ENCODE measurements at regions not wholly inside any gene's neighbourhood (a gene's known extent, or its start where the extent isn't known, plus 50 kb on each side); places are given as distances from the start of the nearest gene placed in this dataset.

DNA sequence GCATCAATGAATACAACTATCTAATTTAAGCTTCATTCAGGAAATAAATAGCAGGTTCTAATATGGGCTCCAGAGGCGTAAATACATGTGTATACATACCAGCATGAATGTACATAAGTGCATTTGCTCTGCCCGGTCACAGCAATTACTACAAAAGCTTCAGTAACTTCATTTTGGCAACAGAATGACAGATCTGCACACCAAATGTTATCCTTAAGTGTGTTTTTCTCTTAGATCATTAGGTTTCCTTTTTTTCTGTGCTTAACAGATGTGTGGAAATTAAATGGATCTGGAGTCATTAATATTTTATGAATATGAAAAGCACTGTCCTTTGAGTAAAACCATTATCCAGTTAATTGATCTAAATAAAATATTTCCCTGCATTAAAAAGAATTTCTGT lies 159.0 kb upstream of the MEOX2 start:
- Histone ChIP-seq H3K4me3 (no peak overlapping the region), H3K9me2 (ENCODE audit: insufficient read depth) (peaks cover 4% of the 10 kb centered on the region; the same call in 1 of the 2 replicates), H3K36me3 (ENCODE audit: insufficient read depth) (no peaks in the 10 kb centered on the region), H3K4me1 (ENCODE audit: insufficient read depth) (no peaks in the 10 kb centered on the region), H4K20me1 (replicated peaks; ENCODE audit: insufficient read depth) (no peaks in the 10 kb centered on the region), H3K79me2 (replicated peaks; ENCODE audit: insufficient read depth) (no peaks in the 10 kb centered on the region), H3K4me2 (no peak overlapping the region), H2AFZ (no peak overlapping the region), H3K27me3 (ENCODE audit: insufficient read depth) (no peaks in the 10 kb centered on the region), H3F3A (replicated peaks; ENCODE audit: low read depth) (no peaks in the 10 kb centered on the region), H3K27ac (ENCODE audit: low read depth) (no peak overlapping the region)
- ATAC-seq, result no peak
- H3K27me3 Mint-ChIP-seq (ENCODE audit: insufficient read depth, low read depth, poor library complexity), result peaks cover 3% of the 10 kb centered on the region
- no peaks in the 10 kb centered on the region for H3K9me3 Mint-ChIP-seq
- no peak overlapping the region for H3K27ac Mint-ChIP-seq
- TF ChIP-seq EZH2 (IDR thresholded peaks at IDR 0.05; ENCODE audit: low read depth, unreplicated experiment) (no peak), JUNB (IDR thresholded peaks at IDR 0.05; ENCODE audit: unreplicated experiment) (no peak), ZNF114 (CRISPR knock-in tag; IDR thresholded peaks at IDR 0.05) (no peak), CTCF (conservative IDR thresholded peaks at IDR 0.05; ENCODE audit: low read depth in 2 of 2) (no peak), NANOG (IDR thresholded peaks at IDR 0.05; ENCODE audit: borderline replicate concordance) (no peak), EZH2phosphoT487 (IDR thresholded peaks at IDR 0.05; ENCODE audit: unreplicated experiment) (no peak), ETS1 (IDR thresholded peaks at IDR 0.05) (no peak)
- DNase-seq (ENCODE audit: low spot score), result no peak
- no peak overlapping the region for H3K4me3 Mint-ChIP-seq
- H3K4me1 Mint-ChIP-seq, result no peaks in the 10 kb centered on the region; the same call in 2 of the 3 replicates
- no peaks in the 10 kb centered on the region for H3K36me3 Mint-ChIP-seq (ENCODE audit: low read depth)

- peak overlapping the region; percentile 10; the same call in 1 of the 2 replicates for H2AFZ ChIP-seq
Observed at GRCh38 chr7:15839416-15840100, 153.1 kb upstream of the MEOX2 start.

More at GRCh38 chr7:15839416-15840100, 153.1 kb upstream of the MEOX2 start:
- H3K27ac Mint-ChIP-seq, result peak overlapping the region; percentile 96
- H3K27me3 Mint-ChIP-seq (ENCODE audit: insufficient read depth, low read depth, poor library complexity), result peaks cover 3% of the 10 kb centered on the region
- H3K4me1 Mint-ChIP-seq, result peaks cover 31% of the 10 kb centered on the region; the same call in 2 of the 3 replicates
- Histone ChIP-seq H3K36me3 (ENCODE audit: insufficient read depth) (no peaks in the 10 kb centered on the region), H3K79me2 (replicated peaks; ENCODE audit: insufficient read depth) (no peaks in the 10 kb centered on the region), H3K4me1 (ENCODE audit: insufficient read depth) (peaks cover 8% of the 10 kb centered on the region), H3K27ac (ENCODE audit: low read depth) (0 out of 2 replicates have a peak overlapping the region, but pooled peaks have one; percentile 8), H3K4me2 (peak overlapping the region; percentile 16; the same call in 1 of the 2 replicates), H3K4me3 (peak overlapping the region; percentile 14; the same call in 1 of the 2 replicates), H4K20me1 (replicated peaks; ENCODE audit: insufficient read depth) (no peaks in the 10 kb centered on the region), H3K9me2 (ENCODE audit: insufficient read depth) (no peaks in the 10 kb centered on the region), H3F3A (replicated peaks; ENCODE audit: low read depth) (no peaks in the 10 kb centered on the region), H3K27me3 (ENCODE audit: insufficient read depth) (no peaks in the 10 kb centered on the region)
- H3K4me3 Mint-ChIP-seq, result peak overlapping the region; percentile 58
- ATAC-seq (peak; percentile 100), DNase-seq (ENCODE audit: low spot score) (peak; percentile 86)
- TF ChIP-seq, protein P1, sequence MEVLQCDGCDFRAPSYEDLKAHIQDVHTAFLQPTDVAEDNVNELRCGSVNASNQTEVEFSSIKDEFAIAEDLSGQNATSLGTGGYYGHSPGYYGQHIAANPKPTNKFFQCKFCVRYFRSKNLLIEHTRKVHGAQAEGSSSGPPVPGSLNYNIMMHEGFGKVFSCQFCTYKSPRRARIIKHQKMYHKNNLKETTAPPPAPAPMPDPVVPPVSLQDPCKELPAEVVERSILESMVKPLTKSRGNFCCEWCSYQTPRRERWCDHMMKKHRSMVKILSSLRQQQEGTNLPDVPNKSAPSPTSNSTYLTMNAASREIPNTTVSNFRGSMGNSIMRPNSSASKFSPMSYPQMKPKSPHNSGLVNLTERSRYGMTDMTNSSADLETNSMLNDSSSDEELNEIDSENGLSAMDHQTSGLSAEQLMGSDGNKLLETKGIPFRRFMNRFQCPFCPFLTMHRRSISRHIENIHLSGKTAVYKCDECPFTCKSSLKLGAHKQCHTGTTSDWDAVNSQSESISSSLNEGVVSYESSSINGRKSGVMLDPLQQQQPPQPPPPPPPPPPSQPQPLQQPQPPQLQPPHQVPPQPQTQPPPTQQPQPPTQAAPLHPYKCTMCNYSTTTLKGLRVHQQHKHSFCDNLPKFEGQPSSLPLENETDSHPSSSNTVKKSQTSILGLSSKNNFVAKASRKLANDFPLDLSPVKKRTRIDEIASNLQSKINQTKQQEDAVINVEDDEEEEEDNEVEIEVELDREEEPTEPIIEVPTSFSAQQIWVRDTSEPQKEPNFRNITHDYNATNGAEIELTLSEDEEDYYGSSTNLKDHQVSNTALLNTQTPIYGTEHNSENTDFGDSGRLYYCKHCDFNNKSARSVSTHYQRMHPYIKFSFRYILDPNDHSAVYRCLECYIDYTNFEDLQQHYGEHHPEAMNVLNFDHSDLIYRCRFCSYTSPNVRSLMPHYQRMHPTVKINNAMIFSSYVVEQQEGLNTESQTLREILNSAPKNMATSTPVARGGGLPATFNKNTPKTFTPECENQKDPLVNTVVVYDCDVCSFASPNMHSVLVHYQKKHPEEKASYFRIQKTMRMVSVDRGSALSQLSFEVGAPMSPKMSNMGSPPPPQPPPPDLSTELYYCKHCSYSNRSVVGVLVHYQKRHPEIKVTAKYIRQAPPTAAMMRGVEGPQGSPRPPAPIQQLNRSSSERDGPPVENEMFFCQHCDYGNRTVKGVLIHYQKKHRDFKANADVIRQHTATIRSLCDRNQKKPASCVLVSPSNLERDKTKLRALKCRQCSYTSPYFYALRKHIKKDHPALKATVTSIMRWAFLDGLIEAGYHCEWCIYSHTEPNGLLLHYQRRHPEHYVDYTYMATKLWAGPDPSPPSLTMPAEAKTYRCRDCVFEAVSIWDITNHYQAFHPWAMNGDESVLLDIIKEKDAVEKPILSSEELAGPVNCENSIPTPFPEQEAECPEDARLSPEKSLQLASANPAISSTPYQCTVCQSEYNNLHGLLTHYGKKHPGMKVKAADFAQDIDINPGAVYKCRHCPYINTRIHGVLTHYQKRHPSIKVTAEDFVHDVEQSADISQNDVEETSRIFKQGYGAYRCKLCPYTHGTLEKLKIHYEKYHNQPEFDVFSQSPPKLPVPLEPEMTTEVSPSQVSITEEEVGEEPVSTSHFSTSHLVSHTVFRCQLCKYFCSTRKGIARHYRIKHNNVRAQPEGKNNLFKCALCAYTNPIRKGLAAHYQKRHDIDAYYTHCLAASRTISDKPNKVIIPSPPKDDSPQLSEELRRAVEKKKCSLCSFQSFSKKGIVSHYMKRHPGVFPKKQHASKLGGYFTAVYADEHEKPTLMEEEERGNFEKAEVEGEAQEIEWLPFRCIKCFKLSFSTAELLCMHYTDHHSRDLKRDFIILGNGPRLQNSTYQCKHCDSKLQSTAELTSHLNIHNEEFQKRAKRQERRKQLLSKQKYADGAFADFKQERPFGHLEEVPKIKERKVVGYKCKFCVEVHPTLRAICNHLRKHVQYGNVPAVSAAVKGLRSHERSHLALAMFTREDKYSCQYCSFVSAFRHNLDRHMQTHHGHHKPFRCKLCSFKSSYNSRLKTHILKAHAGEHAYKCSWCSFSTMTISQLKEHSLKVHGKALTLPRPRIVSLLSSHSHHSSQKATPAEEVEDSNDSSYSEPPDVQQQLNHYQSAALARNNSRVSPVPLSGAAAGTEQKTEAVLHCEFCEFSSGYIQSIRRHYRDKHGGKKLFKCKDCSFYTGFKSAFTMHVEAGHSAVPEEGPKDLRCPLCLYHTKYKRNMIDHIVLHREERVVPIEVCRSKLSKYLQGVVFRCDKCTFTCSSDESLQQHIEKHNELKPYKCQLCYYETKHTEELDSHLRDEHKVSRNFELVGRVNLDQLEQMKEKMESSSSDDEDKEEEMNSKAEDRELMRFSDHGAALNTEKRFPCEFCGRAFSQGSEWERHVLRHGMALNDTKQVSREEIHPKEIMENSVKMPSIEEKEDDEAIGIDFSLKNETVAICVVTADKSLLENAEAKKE (CRISPR knock-in tag; IDR thresholded peaks at IDR 0.05), result peak; percentile 75; the same call in 1 of the 2 replicates
- TF ChIP-seq ZNF114 (CRISPR knock-in tag; IDR thresholded peaks at IDR 0.05), result no peak
- no peaks in the 10 kb centered on the region for H3K9me3 Mint-ChIP-seq
- no peaks in the 10 kb centered on the region for H3K36me3 Mint-ChIP-seq (ENCODE audit: low read depth)

All from GM23338 (cell line).